Left lung (tissue), 4 donors: ENCODE measurements at regions not wholly inside any gene's neighbourhood (a gene's known extent, or its start where the extent isn't known, plus 50 kb on each side); places are given as distances from the start of the nearest gene placed in this dataset.
A peak's percentile ranks its signal among the peaks of the same experiment; 100 is the strongest.

Experiments
- ATAC-seq: fragments of 200-7000 bp; cut with Tn5 transposase; one replicate; pipeline ENCODE4 v1.9.1; 2020; ENCODE audit warnings: moderate library complexity
- DNase-seq, 4 donors: peaks; one replicate each; pipeline ENCODE4 v3.0.0-alpha.2; 2013 to 2020
- H3K27ac ChIP-seq, 2 donors: fragments of 200-600 bp; sonication (generic) in 1 of 2; one replicate each; pipeline versions ENCODE4 v1.5.0 to v1.8.0; 2020 to 2021
- H3K27me3 ChIP-seq, 2 donors: fragments of 200-600 bp; sonication (generic) in 1 of 2; one replicate each; pipeline versions ENCODE4 v1.5.0 to v1.8.0; 2020 to 2021
- H3K36me3 ChIP-seq, 2 donors: fragments of 200-600 bp; sonication (generic) in 1 of 2; one replicate each; pipeline versions ENCODE4 v1.5.0 to v1.8.0; 2020 to 2021
- H3K4me1 ChIP-seq, 2 donors: fragments of 200-600 bp; one replicate each; pipeline ENCODE4 v1.8.0; 2021
- H3K4me3 ChIP-seq, 2 donors: fragments of 200-600 bp; sonication (generic) in 1 of 2; one replicate each; pipeline versions ENCODE4 v1.5.0 to v1.8.0; 2020 to 2021; ENCODE audit warnings: mild to moderate bottlenecking in 1 of 2
- H3K9me3 ChIP-seq, 2 donors: fragments of 200-600 bp; sonication (generic) in 1 of 2; one replicate each; pipeline versions ENCODE4 v1.5.0 to v1.8.0; 2020 to 2021
- intact Hi-C, 2 donors: fragments of 100-400 bp; cut with DNase I; formaldehyde crosslinking; loops; one replicate each; pipeline versions ENCODE4 v1.11.2 to v1.14.2; 2022
- TF ChIP-seq, protein P1 (sequence below), 2 donors: fragments of 200-600 bp; sonication (generic) in 1 of 2; IDR thresholded peaks; one replicate each; pipeline versions ENCODE4 v1.5.0 to v1.8.0; 2021; ENCODE audit warnings: antibody characterized with exemption in 2 of 2
- donor health status: DM: no; HTN: yes; CAD: no.
- donor health status: DM: no; HTN: no; CAD: no.

DNA sequence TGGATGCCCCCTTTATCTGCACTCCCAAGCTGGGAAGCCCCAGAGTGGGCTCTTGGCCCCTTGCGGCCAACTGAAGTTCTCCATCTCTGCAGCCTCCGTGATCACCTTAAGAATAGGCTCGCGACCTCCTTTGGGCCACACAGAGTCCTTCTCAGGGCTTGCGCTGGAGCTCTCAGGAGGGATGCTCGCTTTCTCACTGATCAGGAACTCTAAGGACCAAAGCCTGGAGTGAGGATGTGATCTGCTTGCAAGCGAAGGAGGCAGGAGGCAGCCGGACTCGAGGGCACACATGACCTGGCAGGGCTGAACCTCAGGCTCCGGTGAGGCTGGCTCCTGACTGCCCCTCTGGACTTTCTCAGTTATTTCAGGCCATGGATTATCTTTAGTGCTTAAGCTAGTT lies 192.1 kb upstream of the MKI67 start:
- Histone ChIP-seq H3K9me3 (no peaks in the 10 kb centered on the region), H3K4me1 (no peaks in the 10 kb centered on the region), H3K4me3 (no peak overlapping the region), H3K27me3 (no peaks in the 10 kb centered on the region), H3K27ac (no peak overlapping the region), H3K36me3 (no peaks in the 10 kb centered on the region)
- intact Hi-C loops = no loop called here
- no peak for ATAC-seq
- TF ChIP-seq, protein P1, sequence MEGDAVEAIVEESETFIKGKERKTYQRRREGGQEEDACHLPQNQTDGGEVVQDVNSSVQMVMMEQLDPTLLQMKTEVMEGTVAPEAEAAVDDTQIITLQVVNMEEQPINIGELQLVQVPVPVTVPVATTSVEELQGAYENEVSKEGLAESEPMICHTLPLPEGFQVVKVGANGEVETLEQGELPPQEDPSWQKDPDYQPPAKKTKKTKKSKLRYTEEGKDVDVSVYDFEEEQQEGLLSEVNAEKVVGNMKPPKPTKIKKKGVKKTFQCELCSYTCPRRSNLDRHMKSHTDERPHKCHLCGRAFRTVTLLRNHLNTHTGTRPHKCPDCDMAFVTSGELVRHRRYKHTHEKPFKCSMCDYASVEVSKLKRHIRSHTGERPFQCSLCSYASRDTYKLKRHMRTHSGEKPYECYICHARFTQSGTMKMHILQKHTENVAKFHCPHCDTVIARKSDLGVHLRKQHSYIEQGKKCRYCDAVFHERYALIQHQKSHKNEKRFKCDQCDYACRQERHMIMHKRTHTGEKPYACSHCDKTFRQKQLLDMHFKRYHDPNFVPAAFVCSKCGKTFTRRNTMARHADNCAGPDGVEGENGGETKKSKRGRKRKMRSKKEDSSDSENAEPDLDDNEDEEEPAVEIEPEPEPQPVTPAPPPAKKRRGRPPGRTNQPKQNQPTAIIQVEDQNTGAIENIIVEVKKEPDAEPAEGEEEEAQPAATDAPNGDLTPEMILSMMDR (IDR thresholded peaks at IDR 0.05) = no peak
- no peak for DNase-seq

DNA sequence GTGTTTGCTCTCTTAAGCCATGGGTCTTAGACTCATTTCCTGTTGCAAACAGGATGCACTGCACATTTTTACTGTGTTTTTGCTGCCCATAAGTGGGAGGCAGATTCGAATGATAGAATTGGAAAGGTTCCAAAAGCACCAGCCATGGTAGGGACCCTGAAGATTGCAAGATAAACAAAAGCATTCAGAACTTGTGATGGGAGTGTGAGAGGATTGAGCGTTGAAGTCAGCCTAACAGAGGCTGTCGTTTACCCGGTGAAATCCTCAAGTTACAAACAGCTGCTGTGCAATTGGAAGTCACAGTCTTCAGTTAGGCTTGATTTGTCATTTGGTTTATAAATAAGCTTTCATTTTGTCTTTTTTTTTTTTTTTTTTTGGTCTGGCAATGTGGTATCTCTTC lies 192.7 kb upstream of the MKI67 start:
- intact Hi-C loops = no loop called here
- H3K4me3 ChIP-seq = no peak overlapping the region
- ATAC-seq = no peak
- H3K27me3 ChIP-seq = peaks cover 0 to 5% of the 10 kb centered on the region in 2 donors
- no peaks in the 10 kb centered on the region for H3K4me1 ChIP-seq
- H3K9me3 ChIP-seq = no peaks in the 10 kb centered on the region
- no peak for DNase-seq
- no peak overlapping the region for H3K27ac ChIP-seq
- TF ChIP-seq, protein P1 (IDR thresholded peaks at IDR 0.05) = no peak
- no peaks in the 10 kb centered on the region for H3K36me3 ChIP-seq

DNA sequence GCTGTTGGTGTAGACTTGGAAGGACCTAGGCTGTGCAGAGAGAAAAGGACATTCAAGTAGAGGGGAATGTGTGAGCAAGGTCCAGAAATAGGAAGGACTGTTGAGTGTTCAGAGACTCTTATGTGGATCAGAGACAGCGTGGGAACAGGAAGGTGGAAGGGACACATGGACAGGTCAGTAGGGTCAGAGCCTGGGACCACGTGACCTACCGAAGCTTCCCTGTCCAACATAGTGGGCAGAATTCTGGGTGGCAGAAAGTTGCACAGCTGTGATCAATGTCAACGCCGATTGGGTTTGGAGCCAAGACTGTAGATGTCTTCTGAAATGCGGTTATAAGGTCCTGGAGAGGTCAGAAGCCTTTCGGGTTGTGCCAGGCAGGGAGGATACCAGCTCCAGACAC lies 195.9 kb upstream of the MKI67 start:
- Histone ChIP-seq H3K36me3 (no peaks in the 10 kb centered on the region), H3K4me1 (no peaks in the 10 kb centered on the region), H3K4me3 (no peak overlapping the region), H3K9me3 (no peaks in the 10 kb centered on the region), H3K27me3 (peaks cover 0 to 31% of the 10 kb centered on the region in 2 donors), H3K27ac (no peak overlapping the region)
- TF ChIP-seq, protein P1 (IDR thresholded peaks at IDR 0.05) = no peak
- ATAC-seq (no peak), DNase-seq (no peak)
- intact Hi-C loops = no loop called here

DNA sequence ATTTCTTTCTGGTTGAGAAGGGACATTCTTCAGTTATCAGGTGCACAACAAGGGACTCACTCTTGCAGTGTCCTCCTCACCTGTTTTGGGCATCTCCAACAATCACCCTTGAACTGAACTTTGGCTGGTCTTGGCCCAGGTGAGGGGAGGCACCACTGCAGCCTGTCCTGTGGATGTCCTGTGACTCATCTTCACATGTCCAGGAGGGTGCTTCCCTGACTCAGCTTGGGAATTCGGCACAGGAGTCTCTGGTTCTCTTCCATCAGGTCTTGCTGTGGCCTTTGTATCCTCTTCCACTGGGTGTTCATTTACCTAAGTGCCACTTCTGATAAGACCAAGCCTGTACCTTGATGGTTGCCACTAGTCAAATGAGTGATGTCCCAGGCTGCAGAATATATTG lies 196.7 kb upstream of the MKI67 start:
- DNase-seq (no peak), ATAC-seq (no peak)
- Histone ChIP-seq H3K4me3 (no peak overlapping the region), H3K9me3 (peaks cover 0 to 4% of the 10 kb centered on the region in 2 donors), H3K27me3 (peaks cover 0 to 36% of the 10 kb centered on the region in 2 donors), H3K4me1 (no peaks in the 10 kb centered on the region), H3K27ac (no peak overlapping the region), H3K36me3 (no peaks in the 10 kb centered on the region)
- intact Hi-C loops = no loop called here
- TF ChIP-seq, protein P1 (IDR thresholded peaks at IDR 0.05) = no peak

DNA sequence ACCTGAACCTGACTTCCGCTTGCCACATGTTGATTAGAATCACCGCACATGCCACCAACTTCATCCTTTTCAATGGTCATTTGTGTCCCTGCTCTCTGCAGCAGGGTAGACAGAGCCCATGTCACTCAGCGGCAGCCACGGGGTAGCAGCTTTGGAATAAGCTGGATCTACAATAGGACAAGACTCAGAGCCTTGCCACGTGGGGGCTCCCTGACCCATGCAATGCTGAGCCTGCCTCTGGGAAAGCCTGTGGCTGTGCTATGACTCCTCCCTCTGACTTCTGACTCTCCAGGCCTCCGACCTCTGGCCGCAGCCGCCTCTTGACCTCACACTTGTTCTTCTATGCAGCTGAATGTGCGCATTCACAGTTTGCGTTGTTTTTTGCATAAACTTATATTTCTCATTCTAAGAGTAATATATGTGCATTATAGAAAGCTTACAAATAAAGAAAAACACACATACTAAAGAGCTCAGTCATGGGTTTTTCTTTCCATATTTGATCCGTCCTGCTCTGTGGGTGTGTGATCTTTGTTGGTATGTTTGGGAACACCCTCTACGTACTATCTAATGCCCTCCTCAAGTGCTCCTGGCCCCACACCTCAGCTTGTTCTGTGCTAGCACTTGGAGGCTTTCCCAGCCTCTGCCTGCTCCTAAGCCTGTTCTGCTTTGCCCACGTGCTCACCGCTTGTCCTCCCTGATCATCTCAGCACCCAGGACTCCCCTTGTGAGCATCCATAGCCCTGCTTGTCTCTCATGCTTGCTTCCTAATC lies 198.0 kb upstream of the MKI67 start:
- H3K36me3 ChIP-seq = no peaks in the 10 kb centered on the region
- ATAC-seq (peak; percentile 64), DNase-seq (peak in 1 of 4 donors; percentile 21)
- H3K9me3 ChIP-seq = peaks cover 0 to 9% of the 10 kb centered on the region in 2 donors
- H3K4me1 ChIP-seq = no peaks in the 10 kb centered on the region
- intact Hi-C loops = no loop called here
- H3K27me3 ChIP-seq = peaks cover 0 to 36% of the 10 kb centered on the region in 2 donors
- H3K4me3 ChIP-seq = no peak overlapping the region
- no peak overlapping the region for H3K27ac ChIP-seq
- TF ChIP-seq, protein P1 (IDR thresholded peaks at IDR 0.05) = no peak
